DMS 273 treated with DMSO at 0.1 percent for 48 hours (cell line): ENCODE measurements at regions not wholly inside any gene's neighbourhood (a gene's known extent, or its start where the extent isn't known, plus 50 kb on each side); places are given as distances from the start of the nearest gene placed in this dataset.
"Not testable (repeated sequence)": the region's sequence is repeated elsewhere in the genome, so short reads cannot be mapped to it uniquely, and the experiment has no call there.

Experiments used
- DNase-seq: peaks from one replicate; lab custom pipeline; 2025; lab: John Stamatoyannopoulos, UW

DNA sequence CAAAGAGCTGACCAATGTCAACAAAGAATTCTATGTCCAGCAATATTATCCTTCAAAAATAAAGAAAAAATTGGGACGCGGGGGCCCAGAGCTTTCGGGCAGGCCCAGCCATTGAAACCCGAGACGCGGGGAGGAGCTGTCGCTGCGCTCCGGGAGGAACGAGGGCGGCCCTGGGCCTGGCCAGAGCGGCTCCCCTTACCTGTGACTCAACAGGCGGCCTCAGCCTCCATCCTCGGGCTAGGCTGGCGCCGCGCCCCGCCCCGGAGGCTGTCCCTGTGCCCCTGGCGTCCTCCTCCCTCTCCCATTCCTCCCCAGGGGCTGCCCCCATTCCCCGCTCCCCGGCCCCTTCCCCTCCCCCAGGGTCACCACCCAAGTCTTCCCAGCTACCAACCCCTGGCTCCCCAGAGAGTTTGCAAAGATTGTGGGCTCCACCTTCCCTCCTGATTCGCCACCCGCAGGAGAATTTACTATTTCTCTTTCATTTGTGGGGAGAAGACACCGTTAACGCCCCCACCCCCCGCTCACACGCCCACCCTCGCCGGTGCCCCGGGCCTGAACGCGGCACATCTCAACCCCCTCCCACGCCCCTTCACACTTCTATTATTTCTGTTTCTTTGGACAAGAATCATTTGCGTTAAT lies 127.9 kb downstream of the ARRDC4 start:
- DNase-seq = not testable (repeated sequence)

DNA sequence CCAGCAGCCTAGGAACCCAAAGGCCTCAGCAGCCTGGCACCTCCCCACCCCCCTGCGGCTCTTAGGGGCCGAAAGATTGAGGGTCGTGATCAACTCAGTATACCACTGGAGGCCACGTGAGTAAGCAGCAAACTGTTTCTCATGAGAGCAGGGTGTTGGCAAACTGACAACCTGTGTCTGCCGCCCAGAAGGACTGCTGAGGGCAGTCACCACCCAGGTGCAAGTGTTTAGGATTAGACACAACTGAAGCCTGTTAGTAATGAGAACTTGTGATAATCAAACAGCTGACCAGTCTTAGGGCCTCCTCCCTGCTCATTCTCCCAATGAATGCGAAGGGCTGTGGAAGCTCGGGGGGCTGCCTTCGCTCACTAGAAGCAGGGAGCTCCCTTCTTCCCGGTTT lies 128.8 kb downstream of the ARRDC4 start:
- DNase-seq = not testable (repeated sequence)

DNA sequence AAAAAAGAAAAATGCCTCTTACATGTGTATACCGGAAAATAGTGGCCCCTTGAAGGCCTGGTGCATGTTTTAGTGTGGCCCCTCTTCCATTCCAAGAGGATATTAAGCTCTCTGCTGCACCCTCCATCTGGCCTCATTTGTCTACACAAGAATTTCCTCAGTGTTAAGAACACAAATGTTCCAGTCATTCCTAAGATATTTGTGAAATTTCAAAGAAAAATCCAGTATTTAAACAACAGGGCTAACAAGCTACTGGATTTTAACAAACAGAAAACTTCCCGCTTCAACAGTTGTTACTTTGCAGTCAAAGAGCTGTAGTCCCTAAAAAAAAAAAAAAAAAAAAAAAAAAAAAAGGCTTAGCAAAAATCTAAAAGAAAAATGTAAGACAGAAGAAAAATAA lies 137.5 kb downstream of the ARRDC4 start:
- DNase-seq = not testable (repeated sequence)

DNA sequence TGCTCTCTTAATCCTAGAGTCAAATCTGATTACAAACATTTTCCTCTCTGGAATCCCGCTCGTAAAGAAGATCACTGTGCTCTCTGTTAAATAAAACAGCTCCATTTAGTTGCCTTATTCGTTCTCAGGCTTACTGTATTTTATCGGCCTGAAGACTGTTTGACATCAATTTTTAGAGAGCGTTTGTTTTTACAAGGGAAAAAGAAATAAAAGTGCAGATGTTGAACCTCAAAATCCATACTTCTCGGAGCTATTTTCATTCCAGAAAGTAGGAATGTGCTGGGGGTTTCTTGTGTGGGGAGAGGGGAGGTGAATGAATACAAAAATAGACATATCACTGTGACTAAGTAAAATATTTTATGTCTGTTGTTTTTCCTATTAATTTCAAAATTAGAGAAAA lies 140.1 kb downstream of the ARRDC4 start:
- DNase-seq = not testable (repeated sequence)

DNA sequence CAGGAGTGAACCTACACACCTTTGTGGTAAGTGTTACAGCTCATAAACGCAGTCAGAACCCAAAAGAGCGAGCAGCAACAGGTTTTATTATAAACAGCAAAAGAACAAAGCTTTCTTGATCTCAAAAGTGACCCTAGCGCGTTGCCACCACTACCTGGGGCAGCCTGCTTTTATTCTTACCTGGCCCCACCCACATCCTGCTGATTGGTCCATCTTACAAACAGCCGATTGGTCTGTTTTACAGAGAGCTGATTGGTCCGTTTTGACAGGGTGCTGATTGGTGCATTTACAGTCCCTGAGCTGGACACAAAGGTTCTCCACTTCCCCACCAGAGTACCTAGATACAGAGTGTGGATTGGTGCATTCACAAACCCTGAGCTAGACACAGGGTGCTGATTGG lies 143.1 kb downstream of the ARRDC4 start:
- no peak for DNase-seq

DNA sequence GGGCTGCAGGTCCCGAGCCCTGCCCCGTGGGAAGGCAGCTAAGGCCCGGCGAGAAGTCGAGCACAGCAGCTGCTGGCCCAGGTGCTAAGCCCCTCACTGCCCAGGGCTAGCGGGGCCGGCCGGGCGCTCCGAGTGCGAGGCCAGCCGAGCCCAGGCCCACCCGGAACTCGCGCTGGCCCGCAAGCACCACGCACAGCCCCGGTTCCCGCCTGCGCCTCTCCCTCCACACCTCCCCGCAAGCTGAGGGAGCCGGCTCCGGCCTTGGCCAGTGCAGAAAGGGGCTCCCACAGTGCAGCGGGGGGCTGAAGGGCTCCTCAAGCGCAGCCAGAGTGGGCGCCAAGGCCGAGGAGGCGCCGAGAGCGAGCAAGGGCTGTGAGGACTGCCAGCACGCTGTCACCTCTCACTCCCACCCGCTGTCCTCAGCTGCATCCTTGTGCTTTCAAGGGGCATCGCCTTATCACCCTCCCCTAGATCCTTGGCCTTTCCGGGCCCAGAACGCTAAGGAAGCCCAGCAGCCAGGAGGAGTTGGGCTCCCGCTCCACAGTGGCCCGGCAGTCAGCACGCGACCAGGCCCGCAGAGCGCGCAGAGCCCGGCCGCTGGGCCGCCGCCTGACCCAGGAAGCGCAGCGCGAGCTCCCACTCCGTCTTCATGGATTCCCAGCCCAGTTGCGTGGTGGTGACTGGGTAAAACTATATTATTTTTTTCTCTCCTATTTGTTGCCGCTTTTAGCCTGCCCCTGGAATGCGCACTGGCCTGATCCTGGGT lies 144.1 kb downstream of the ARRDC4 start:
- DNase-seq = not testable (repeated sequence)

DNA sequence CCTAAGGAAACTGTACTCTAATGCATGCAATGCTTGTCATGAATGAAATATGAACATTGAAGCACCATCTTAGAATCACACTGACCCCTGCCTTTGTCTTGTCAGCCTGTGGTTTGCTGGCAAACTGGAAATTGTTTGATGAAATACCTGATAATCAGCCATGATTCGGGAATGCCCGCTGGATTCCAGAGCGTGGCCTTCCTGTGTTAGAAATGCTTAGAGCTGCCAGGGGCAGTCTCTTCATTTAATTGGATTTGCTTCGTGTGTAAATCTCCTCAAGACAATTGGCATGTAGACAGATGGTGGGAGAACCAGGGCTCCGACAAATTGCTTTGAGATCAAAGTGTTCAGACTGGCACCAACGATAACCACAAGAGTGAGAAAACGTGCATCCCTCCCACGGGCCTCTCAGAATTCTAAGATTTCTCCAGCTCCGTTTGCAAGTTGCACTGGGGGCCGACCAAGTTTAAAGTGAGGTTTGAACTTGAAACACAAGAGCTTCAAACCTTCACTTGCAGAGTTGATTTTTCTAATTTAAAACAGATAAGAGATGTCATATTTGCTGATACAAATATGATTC lies 146.2 kb downstream of the ARRDC4 start:
- DNase-seq = not testable (repeated sequence)

DNA sequence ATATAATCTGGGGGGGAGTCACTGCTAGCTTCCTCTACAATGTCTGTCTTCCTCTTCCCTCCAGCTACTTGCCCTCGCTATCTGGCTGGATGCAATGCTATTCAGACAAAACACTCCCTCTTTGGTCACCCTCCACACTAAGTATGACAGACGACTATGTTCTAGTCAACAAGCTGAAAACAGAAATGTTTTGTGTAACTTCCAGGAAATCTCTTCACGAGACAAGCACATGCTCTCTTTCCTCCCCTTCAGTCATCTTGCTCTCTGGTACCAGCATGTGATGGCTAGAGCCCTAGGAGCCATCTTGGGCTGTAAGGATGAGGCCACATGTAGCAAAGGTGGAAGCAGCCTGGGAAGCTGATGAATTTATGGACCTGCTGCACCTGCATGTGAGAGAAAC lies 151.3 kb downstream of the ARRDC4 start:
- no peak for DNase-seq

DNA sequence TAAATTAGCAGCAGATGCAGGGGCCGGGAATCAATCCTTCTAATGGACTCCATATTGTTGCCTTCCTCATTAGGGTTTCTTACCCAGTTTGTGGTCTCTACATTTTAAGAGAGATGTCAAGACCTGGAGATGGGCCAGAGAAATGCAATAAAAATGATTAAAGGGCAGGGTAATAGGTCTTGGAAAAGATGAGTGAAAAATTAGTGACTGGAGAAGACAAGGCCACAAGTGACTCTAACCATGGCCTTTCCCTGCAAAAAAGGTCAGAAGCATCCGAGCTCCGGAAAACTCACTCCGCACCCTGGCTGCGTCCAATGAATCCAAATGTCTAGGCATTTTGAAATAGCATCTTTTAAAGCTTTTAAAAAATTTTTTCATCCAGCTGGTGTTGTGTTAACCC lies 152.8 kb downstream of the ARRDC4 start:
- DNase-seq = no peak

DNA sequence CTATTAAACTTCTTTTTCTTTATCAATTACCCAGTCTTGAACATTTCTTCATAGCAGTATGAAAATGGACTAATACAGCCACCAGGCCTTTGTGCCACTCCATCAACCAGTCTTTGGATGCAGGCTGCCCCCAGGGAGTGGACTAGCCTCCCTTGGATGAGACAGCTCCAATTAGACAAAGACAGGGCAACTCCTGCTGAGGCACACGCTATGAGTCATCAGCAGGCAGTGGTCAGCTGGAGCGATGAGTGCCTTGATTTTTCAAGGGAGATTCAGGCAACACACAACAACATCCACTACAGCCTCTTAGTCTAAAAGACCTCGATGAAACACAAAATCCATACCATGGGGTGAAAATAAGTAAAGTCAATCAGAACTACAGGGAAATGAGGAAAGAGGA lies 160.1 kb downstream of the ARRDC4 start:
- no peak for DNase-seq

DNA sequence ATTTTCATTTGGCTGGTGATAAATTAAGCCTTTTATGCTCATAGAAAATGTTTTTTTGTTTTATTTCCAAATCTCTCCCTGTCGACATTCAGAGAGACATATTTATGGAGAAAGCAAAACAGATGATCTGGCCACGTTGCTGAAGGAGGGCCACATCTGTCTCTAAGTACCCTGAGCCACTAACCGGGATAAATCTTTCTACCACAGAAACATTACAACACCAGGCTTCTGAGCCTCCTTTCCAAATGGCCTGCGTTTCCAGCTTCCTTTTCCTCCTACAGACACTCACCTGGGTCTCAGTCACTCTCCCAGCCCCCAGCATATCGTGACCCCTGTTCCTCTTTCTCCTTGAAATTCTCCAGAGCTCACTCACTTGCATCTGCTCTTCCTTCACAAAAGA lies 161.0 kb downstream of the ARRDC4 start:
- no peak for DNase-seq

DNA sequence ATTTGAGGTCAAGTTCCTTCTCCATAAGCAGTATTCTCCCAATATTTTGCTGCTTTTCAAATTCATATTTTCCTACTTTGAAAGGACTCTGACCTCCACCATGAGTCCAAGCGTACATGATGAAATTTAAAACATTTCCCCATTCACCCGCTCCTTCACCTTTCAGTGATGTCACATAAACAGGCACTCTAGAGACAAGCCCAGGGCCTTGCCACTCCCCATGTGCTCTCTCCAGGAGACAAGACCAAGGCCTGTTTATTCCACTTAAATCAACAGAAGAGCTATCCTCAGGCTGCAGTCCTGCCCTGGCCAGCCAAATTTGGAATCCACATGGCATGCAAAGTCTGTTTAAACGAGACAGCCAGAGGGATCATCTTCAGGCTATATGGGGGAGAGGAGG lies 161.5 kb downstream of the ARRDC4 start:
- DNase-seq = no peak

DNA sequence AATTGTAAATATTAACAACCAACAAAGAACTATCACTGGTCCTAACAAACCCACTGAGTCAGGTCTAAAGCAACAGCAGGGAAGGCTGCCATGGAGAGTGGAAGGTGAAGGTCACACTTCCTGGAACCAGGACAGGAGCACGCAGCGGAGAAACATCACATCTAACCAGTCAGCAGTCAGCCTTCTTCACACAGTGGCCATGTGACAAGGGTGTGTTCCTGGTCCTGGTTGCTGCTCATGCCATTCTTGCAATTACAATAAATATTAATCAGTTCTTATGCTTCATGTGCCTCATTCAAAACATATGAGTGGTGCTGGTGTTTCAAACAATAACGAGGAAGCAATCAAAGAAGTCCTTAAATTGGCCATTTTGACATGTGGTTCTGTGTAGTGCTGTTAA lies 162.8 kb downstream of the ARRDC4 start:
- DNase-seq = no peak

DNA sequence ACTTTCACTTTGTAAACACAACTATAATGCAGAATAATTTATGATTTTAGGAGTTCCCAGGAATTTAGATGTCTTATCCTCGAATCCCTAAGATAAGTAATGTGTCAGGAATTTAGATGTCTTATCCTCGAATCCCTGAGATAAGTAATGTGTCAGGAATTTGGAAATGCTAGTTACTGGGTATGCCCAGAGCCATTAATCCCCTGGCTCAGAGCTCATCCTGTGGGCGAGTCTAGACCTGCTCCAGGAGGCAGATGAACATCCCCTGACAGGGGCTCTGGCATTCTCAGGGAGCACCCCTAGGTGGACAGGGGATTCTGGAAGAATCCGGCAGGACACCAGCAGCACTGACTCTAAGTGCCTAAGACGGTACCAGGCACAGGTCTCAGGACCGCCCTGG lies 163.3 kb downstream of the ARRDC4 start:
- no peak for DNase-seq

DNA sequence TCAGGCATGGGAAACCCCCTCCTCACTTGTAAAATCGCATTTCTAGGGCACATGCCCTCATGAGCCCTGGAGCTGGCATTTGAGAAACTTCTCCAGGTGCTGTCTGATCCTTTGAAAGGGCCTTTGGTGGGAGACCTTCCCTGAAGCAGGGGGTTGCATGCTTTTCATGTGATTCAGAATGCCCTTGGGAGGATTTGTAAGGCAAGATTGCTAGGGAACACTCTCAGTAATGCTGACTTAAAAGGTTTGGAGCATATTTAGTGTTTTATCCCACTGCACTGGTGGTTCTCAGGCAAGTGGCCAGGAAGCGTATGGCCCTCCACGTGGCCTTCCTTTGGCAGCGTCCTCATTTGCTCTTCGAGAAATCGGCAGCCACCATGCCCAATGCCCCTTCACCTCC lies 164.1 kb downstream of the ARRDC4 start:
- no peak for DNase-seq

DNA sequence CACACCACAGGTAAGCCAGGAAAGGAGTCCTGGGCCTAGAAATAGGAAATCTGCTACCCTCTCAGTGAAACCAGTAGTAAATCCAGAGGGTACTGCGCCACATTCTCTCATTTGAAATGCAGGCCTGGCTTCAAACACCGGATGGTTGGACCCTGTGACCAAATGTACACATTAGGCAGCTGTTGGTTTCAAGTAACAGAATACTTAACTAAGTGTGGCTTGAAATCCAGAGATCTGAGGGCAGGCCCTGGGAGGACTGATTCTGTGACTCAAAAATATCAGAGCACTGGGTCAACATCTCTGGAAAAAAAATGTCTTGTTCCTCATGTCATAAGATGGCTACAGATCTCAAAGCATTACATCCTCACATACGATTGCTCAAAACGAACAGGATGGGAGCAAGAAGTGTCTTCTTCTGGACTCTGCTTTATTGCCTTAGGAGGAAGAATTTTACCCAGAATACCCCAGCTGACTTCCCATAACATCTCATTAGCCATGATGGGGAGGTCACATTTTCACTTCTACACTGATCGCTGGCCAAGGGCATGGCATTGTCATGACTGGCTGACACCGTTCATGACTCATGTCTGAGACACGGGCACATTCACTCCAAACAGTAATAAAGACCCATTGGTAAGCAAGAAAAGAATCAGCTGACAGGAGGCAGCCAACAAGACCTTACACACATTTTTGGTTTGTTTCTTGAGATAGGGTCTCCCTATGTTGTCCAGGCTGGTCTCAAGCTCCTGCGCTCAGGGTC lies 166.0 kb downstream of the ARRDC4 start:
- DNase-seq = no peak

DNA sequence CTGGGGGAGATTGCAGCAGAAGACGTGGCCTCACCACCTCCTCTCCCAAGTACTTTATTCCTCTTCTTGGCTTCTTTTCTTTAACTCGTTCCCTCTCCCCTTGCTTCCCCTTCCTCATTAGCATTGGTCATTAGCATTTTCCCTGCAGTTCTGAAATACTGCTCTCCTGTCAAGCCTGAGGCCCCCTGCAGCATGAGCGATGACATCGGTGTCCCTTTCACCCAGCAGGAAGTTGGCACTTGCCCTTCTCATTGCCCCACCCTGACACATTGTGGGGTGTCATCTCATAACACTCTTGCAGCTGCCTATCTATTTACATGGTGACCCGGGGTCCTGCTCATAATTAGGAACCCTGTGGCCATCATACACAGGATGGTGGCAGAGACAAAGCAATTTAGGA lies 167.1 kb downstream of the ARRDC4 start:
- no peak for DNase-seq

DNA sequence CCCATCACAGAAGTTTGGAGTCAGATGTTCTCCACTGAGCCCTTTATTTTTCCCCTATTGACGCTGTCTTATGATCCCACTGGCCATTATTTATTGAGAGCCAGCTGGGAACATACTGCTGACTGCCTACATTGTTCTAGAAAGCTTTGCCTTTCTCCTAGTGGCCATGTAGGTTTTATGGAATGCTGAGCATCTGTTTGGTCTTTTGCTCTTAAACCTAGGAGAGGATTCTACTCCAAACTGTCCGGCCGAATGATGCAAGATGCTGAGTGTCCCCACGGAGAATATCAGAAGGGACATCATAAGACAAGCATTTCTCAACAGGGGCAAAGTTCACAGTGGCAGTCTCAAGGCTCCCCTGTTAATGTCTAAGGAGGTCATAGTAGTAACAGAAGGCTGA lies 171.4 kb downstream of the ARRDC4 start:
- no peak for DNase-seq

DNA sequence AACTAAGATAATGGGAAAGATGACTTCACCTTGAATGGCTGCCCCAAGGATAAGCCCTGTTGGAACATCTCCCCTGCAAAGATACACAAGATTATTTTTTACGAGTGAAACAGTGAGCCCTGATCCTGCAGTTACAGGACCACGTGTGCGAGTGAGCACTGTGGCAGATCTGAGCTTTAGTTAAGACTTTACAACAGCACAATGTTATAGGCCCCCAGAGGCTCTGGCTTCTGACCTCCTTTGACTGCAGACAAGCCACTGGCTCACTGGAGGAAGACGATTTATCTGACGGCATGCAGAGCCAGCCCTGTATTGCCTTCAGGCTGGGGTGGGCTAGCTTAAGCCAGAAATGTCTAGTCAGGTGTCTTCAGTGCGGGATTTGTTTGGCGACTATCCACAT lies 174.4 kb downstream of the ARRDC4 start:
- DNase-seq = no peak

DNA sequence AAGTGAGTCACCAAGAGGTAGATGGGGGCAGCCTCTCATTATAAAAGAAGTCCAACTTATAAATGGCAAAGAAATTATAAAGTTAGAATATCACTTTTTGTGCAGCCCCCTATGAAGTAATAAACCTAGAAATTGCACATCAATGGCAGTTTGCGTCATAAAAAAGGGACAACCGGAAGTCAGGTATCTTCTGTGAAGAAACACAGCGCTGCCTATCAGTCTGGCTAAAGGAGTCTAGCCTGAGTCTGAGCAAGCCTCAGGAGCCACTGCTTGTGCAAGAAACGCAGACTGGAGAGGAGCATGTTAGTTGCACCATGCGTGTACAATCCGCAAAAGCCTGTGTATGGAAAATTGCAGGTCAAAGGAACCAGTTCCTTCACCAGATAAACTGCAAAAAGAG lies 178.4 kb downstream of the ARRDC4 start:
- no peak for DNase-seq

DNA sequence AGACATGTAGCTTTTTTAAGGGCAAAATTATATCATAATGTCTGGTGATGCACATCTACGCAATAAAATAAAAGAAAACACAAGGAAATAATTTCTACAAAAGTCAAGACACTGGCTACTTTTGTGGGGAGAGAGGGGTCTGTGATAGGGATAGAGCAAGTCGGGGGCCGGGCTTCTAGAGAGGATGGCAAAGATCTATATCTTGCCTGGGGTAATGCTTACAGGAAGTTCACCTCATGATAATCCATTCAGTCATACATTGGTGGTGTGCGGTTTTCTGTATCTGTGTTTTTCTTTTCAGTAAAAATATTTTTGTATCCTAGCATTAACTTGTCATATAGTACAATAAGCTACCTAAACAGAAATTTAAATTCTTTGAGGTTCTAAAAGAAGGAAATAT lies 178.8 kb downstream of the ARRDC4 start:
- no peak for DNase-seq

DNA sequence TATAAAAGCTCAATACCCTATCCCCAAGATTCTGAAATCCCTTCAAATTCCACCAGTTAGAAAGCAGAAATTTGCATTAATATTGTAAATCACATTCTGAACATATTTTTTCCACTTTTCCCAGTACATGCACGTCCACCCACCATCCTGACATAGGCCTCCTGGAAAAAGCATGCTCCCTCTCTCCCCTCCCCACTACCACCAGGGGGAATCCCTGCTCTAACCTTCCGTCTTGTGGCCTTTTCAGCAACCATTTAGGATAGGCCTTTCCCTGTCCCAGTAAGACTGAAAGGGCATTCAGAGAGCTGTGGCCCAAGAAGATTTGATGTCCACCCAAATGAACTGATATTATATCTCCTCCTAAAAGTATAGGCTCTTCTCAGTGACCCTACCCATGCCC lies 182.1 kb downstream of the ARRDC4 start:
- no peak for DNase-seq

DNA sequence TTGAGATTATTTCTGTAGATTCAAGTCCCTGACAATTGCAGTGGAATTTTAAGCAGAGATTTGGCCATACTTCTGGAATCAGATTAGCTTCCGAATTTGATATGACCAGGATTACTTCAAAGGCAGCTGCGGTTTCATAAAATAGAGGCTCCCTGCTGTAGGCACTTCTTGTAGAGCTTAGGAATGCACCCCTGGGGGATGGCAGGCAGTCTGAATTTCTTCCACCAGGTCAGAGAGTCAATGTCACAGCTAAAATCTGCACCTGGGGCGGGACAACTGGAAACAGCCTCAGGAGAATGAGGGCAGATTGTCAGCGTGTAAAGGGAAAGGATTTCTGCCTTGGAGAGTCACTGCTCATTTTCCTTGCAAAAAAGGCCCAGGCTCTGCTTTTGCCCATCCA lies 182.6 kb downstream of the ARRDC4 start:
- DNase-seq = no peak
